ENCODE measurements at regions not wholly inside any gene's neighbourhood (a gene's known extent, or its start where the extent isn't known, plus 50 kb on each side); places are given as distances from the start of the nearest gene placed in this dataset.

GRCh38 chr9:117783828-117784227 is 79.6 kb downstream of the TLR4 start:
- TF ChIP-seq POLR2A (IDR thresholded peaks at IDR 0.05) (no peak), CTCF (IDR thresholded peaks at IDR 0.05) (no peak), POLR2AphosphoS5 (IDR thresholded peaks at IDR 0.05) (no peak)
